ENCODE measurements at regions not wholly inside any gene's neighbourhood (a gene's known extent, or its start where the extent isn't known, plus 50 kb on each side); places are given as distances from the start of the nearest gene placed in this dataset.

GRCh38 chr16:52283018-52283417, 263.9 kb downstream of the TOX3 start:
- TF ChIP-seq CTCF (IDR thresholded peaks at IDR 0.05) = no peak
- TF ChIP-seq POLR2AphosphoS5 (IDR thresholded peaks at IDR 0.05) = no peak

Measured in breast epithelium (tissue), 3 donors.